SK-N-SH treated with all-trans-retinoic acid at 6 μM for 48 hours (cell line): ENCODE measurements at regions not wholly inside any gene's neighbourhood (a gene's known extent, or its start where the extent isn't known, plus 50 kb on each side); places are given as distances from the start of the nearest gene placed in this dataset.

ENCODE experiments used
- ARNTL ChIP-seq: fragments of 450-650 bp; formaldehyde crosslinking; IDR thresholded peaks from 2 replicates; pipeline ENCODE4 v1.5.0; 2020; ENCODE audit warnings: low read depth, mild to moderate bottlenecking, moderate library complexity, borderline replicate concordance
- ESRRG ChIP-seq: fragments of 250-450 bp; sonication (Bioruptor Pico); IDR thresholded peaks from 2 replicates; pipeline ENCODE4 v1.6.1; 2021; ENCODE audit warnings: mild to moderate bottlenecking
- OSR1 ChIP-seq: fragments of 250-450 bp; sonication (Bioruptor Pico); IDR thresholded peaks from 2 replicates; pipeline ENCODE4 v1.8.0; 2022; ENCODE audit warnings: moderate library complexity, mild to moderate bottlenecking, inconsistent platforms
- POU6F1 ChIP-seq: fragments of 250-450 bp; sonication (Bioruptor Pico); IDR thresholded peaks from 2 replicates; pipeline ENCODE4 v1.8.0; 2021; ENCODE audit warnings: low read depth, mild to moderate bottlenecking, moderate library complexity, borderline replicate concordance
- PPARA ChIP-seq: fragments of 250-450 bp; sonication (Bioruptor Pico); IDR thresholded peaks from 2 replicates; pipeline ENCODE4 v1.5.0; 2020; ENCODE audit warnings: mild to moderate bottlenecking, borderline replicate concordance
- RARB ChIP-seq: fragments of 250-450 bp; sonication (Bioruptor Pico); IDR thresholded peaks from 2 replicates; pipeline ENCODE4 v1.8.0; 2021; ENCODE audit warnings: mild to moderate bottlenecking, moderate library complexity
- TCF4 ChIP-seq: fragments of 250-450 bp; sonication (Bioruptor Pico); IDR thresholded peaks from 2 replicates; pipeline ENCODE4 v1.8.0; 2021; ENCODE audit warnings: mild to moderate bottlenecking, moderate library complexity, borderline replicate concordance
- TOX ChIP-seq: fragments of 250-450 bp; sonication (Bioruptor Pico); IDR thresholded peaks from 2 replicates; pipeline ENCODE4 v1.8.0; 2021; ENCODE audit warnings: mild to moderate bottlenecking, moderate library complexity, borderline replicate concordance
- TSHZ2 ChIP-seq: fragments of 250-450 bp; sonication (Bioruptor Pico); IDR thresholded peaks from 2 replicates; pipeline ENCODE4 v1.5.0; 2020; ENCODE audit warnings: mild to moderate bottlenecking, moderate library complexity
- ZNF8 ChIP-seq: fragments of 450-650 bp; formaldehyde crosslinking; IDR thresholded peaks from 2 replicates; pipeline ENCODE4 v1.5.0; 2020; ENCODE audit warnings: mild to moderate bottlenecking, moderate library complexity

GRCh38 chr14:84533791-84534190 lies 996.2 kb upstream of the FLRT2 start:
- TF ChIP-seq TOX (CRISPR knock-in tag) (no peak), ESRRG (CRISPR knock-in tag) (no peak), RARB (CRISPR knock-in tag) (no peak), ZNF8 (CRISPR knock-in tag) (no peak), POU6F1 (CRISPR knock-in tag) (no peak), ARNTL (no peak), TSHZ2 (CRISPR knock-in tag) (no peak), TCF4 (CRISPR knock-in tag) (no peak), PPARA (CRISPR knock-in tag) (no peak), OSR1 (CRISPR knock-in tag) (no peak)
